ENCODE measurements at regions not wholly inside any gene's neighbourhood (a gene's known extent, or its start where the extent isn't known, plus 50 kb on each side); places are given as distances from the start of the nearest gene placed in this dataset.
"Not testable (repeated sequence)": the region's sequence is repeated elsewhere in the genome, so short reads cannot be mapped to it uniquely, and the experiment has no call there.

GRCh38 chr1:30363031-30363430 is 360.4 kb downstream of the MATN1 start (continued):
- no peak for TF ChIP-seq MBNL3 (CRISPR knock-in tag; conservative IDR thresholded peaks at IDR 0.05)
- TF ChIP-seq ZNF34 (CRISPR knock-in tag; IDR thresholded peaks at IDR 0.05; ENCODE audit: borderline replicate concordance), result no peak
- TF ChIP-seq ZBTB2 (CRISPR knock-in tag; IDR thresholded peaks at IDR 0.05; ENCODE audit: low read depth), result no peak
- no peak for TF ChIP-seq ZNF614 (CRISPR knock-in tag; IDR thresholded peaks at IDR 0.05; ENCODE audit: borderline replicate concordance)
- no peak for TF ChIP-seq KAT8 (CRISPR knock-in tag; IDR thresholded peaks at IDR 0.05)
- no peak for TF ChIP-seq SYNCRIP (IDR thresholded peaks at IDR 0.05; ENCODE audit: insufficient read depth, low read depth, low read length)
- TF ChIP-seq HNRNPK (IDR thresholded peaks at IDR 0.05; ENCODE audit: low read depth, low read length, poor library complexity, severe bottlenecking), result no peak
- no peak for TF ChIP-seq RORA (CRISPR knock-in tag; IDR thresholded peaks at IDR 0.05)
- no peak for TF ChIP-seq ZGPAT (CRISPR knock-in tag; IDR thresholded peaks at IDR 0.05)
- TF ChIP-seq ZNF326 (CRISPR knock-in tag; IDR thresholded peaks at IDR 0.05; ENCODE audit: borderline replicate concordance), result no peak

GRCh38 chr1:30362603-30362990 is 360.8 kb downstream of the MATN1 start:
- no peaks in the 10 kb centered on the region for H4K20me1 ChIP-seq (ENCODE audit: insufficient read depth, low read length)
- no peak overlapping the region for H3K27ac ChIP-seq (ENCODE audit: extremely low read length, insufficient read depth, low read length)
- no peaks in the 10 kb centered on the region for H3K9me3 ChIP-seq (ENCODE audit: low read length)
- ChIA-PET POLR2A (no interaction called here), CTCF (ENCODE audit: low intra/inter-chr PET ratio, low total read pairs) (no interaction called here)
- no peak overlapping the region for H3K4me3 ChIP-seq (replicated peaks in 1 of 3; ENCODE audit: insufficient read depth in 1 of 3, low read depth in 2 of 3, low read length in 3 of 3)
- H3K9ac ChIP-seq (ENCODE audit: insufficient read depth, low read depth, low read length), result no peak overlapping the region
- H2AFZ ChIP-seq (ENCODE audit: low read length), result no peak overlapping the region
- no peaks in the 10 kb centered on the region for H3K36me3 ChIP-seq (replicated peaks in 1 of 2; ENCODE audit: control insufficient read depth in 1 of 2, insufficient read depth in 2 of 2, low read length in 2 of 2)
- 7% methylated on average over 5 of the region's 6 CpGs for WGBS (ENCODE audit: low lambda C conversion rate)
- intact Hi-C loops (cut with micrococcal nuclease; ENCODE audit: unreplicated experiment) (no loop called here), in situ Hi-C loops (cut with HindIII; ENCODE audit: extremely low pct_ligation_motif_present, low pct_unique_long_range_greater_than_20kb) (no loop called here)
- FAIRE-seq, result no peak
- H3K4me2 ChIP-seq (ENCODE audit: low read depth, low read length), result no peak overlapping the region
- ATAC-seq, result no peak
- BruUV-seq (replicated peaks), result no TSS peak
- no peak for TF ChIP-seq ZNF616 (CRISPR knock-in tag; IDR thresholded peaks at IDR 0.05; ENCODE audit: low read depth)
- TF ChIP-seq MNT (IDR thresholded peaks at IDR 0.05), result peak; percentile 33; the same call in 1 of the 2 replicates
- no peaks in the 10 kb centered on the region for H3K79me2 ChIP-seq (ENCODE audit: insufficient read depth, low read length)
- no peaks in the 10 kb centered on the region for H3K4me1 ChIP-seq (ENCODE audit: insufficient read depth, low read length)
- peaks cover 0 to 1% of the 10 kb centered on the region in 2 experiments; a peak in 2 of 5 replicates for H3K27me3 ChIP-seq (ENCODE audit: control insufficient read depth in 1 of 2, insufficient read depth in 2 of 2, low read length in 2 of 2)
- DNase-seq (ENCODE audit: low spot score), result no peak

- H3K9me3 ChIP-seq (ENCODE audit: low read length); in situ Hi-C loops (cut with HindIII; ENCODE audit: extremely low pct_ligation_motif_present, low pct_unique_long_range_greater_than_20kb); intact Hi-C loops (cut with micrococcal nuclease; ENCODE audit: unreplicated experiment); H3K79me2 ChIP-seq (ENCODE audit: insufficient read depth, low read length); H3K36me3 ChIP-seq (replicated peaks in 1 of 2; ENCODE audit: control insufficient read depth in 1 of 2, insufficient read depth in 2 of 2, low read length in 2 of 2); H3K4me2 ChIP-seq (ENCODE audit: low read depth, low read length); ATAC-seq; H3K9ac ChIP-seq (ENCODE audit: insufficient read depth, low read depth, low read length); DNase-seq (ENCODE audit: low spot score); FAIRE-seq; POLR2A ChIA-PET; H3K4me1 ChIP-seq (ENCODE audit: insufficient read depth, low read length); H3K27ac ChIP-seq (ENCODE audit: extremely low read length, insufficient read depth, low read length); CTCF ChIA-PET (ENCODE audit: low intra/inter-chr PET ratio, low total read pairs); H3K27me3 ChIP-seq (ENCODE audit: control insufficient read depth in 1 of 2, insufficient read depth in 2 of 2, low read length in 2 of 2); H3K4me3 ChIP-seq (replicated peaks in 1 of 3; ENCODE audit: insufficient read depth in 1 of 3, low read depth in 2 of 3, low read length in 3 of 3); H4K20me1 ChIP-seq (ENCODE audit: insufficient read depth, low read length); BruUV-seq (replicated peaks); H2AFZ ChIP-seq (ENCODE audit: low read length): not testable (repeated sequence)
- 8% methylated on average over 8 of the region's 10 CpGs for WGBS (ENCODE audit: low lambda C conversion rate)
Observed at GRCh38 chr1:30361890-30362602, 361.3 kb downstream of the MATN1 start.
